BJ (cell line): ENCODE measurements at regions not wholly inside any gene's neighbourhood (a gene's known extent, or its start where the extent isn't known, plus 50 kb on each side); places are given as distances from the start of the nearest gene placed in this dataset.
"Not testable (repeated sequence)": the region's sequence is repeated elsewhere in the genome, so short reads cannot be mapped to it uniquely, and the experiment has no call there.

Source experiments
- CTCF ChIA-PET: fragments of 350-600 bp; formaldehyde crosslinking; extraction: SDS; loops from one replicate; lab custom pipeline; 2021; ENCODE audit warnings: antibody characterized with exemption, inconsistent platforms; lab: Yijun Ruan, JAX
- POLR2A ChIA-PET: fragments of 300-600 bp; sonication (Branson Sonifier 250); formaldehyde crosslinking; extraction: SDS; loops from one replicate; lab custom pipeline; 2021; ENCODE audit warnings: antibody characterized with exemption; lab: Charles Lee
- DNase-seq: peaks from one replicate; pipeline ENCODE4 v3.0.0-alpha.2; 2011; ENCODE audit warnings: low read depth
- H3K27me3 ChIP-seq: 2 replicates; pipeline ENCODE4 v1.6.0; 2011; ENCODE audit warnings: low read length; ENCODE audit not compliant: control insufficient read depth, insufficient read depth
- H3K36me3 ChIP-seq: 2 replicates; pipeline ENCODE4 v1.5.1; 2011; ENCODE audit warnings: low read length; ENCODE audit not compliant: control insufficient read depth, insufficient read depth
- H3K4me3 ChIP-seq: 2 replicates; pipeline ENCODE4 v1.5.1; 2011; ENCODE audit warnings: low read depth, mild to moderate bottlenecking, control low read depth, low read length
- CTCF ChIP-seq: IDR thresholded peaks from 2 replicates; pipeline ENCODE4 v1.5.1; 2011; ENCODE audit warnings: low read depth, mild to moderate bottlenecking, control low read depth, inconsistent platforms, low read length, moderate library complexity; ENCODE audit not compliant: insufficient read depth

GRCh38 chr7:97234494-97234893 is 117.0 kb downstream of the SDHAF3 start:
- DNase-seq, H3K36me3 ChIP-seq, POLR2A ChIA-PET, CTCF ChIA-PET, H3K27me3 ChIP-seq, H3K4me3 ChIP-seq: not testable (repeated sequence)

GRCh38 chr7:97246317-97246716 is 128.8 kb downstream of the SDHAF3 start:
- H3K4me3 ChIP-seq: no peak overlapping the region
- no peak for TF ChIP-seq CTCF
- DNase-seq: no peak
- POLR2A ChIA-PET: no interaction called here
- no peaks in the 10 kb centered on the region for H3K36me3 ChIP-seq
- H3K27me3 ChIP-seq: no peaks in the 10 kb centered on the region
- CTCF ChIA-PET: no interaction called here

GRCh38 chr7:97258187-97258586 is 140.7 kb downstream of the SDHAF3 start:
- CTCF ChIA-PET: not testable (repeated sequence)

GRCh38 chr7:97269741-97270140 is 152.2 kb downstream of the SDHAF3 start:
- Histone ChIP-seq H3K36me3 (no peaks in the 10 kb centered on the region), H3K27me3 (no peaks in the 10 kb centered on the region), H3K4me3 (no peak overlapping the region)
- POLR2A ChIA-PET: no interaction called here
- CTCF ChIA-PET: no interaction called here
- no peak for DNase-seq
- no peak for TF ChIP-seq CTCF

More at GRCh38 chr7:97258187-97258586, 140.7 kb downstream of the SDHAF3 start:
- H3K27me3 ChIP-seq, H3K36me3 ChIP-seq, POLR2A ChIA-PET, DNase-seq, H3K4me3 ChIP-seq: not testable (repeated sequence)

- Histone ChIP-seq H3K36me3 (no peaks in the 10 kb centered on the region), H3K27me3 (no peaks in the 10 kb centered on the region), H3K4me3 (no peak overlapping the region)
- ChIA-PET POLR2A (no interaction called here), CTCF (no interaction called here)
- no peak for DNase-seq
- no peak for TF ChIP-seq CTCF
These were observed 152.8 kb downstream of the SDHAF3 start for GRCh38 chr7:97270280-97270679.

GRCh38 chr7:97271619-97272018 is 154.1 kb downstream of the SDHAF3 start:
- TF ChIP-seq CTCF: no peak
- H3K27me3 ChIP-seq: no peaks in the 10 kb centered on the region
- POLR2A ChIA-PET: no interaction called here
- H3K4me3 ChIP-seq: no peak overlapping the region
- CTCF ChIA-PET: no interaction called here
- no peak for DNase-seq
- no peaks in the 10 kb centered on the region for H3K36me3 ChIP-seq
